ENCODE measurements at regions not wholly inside any gene's neighbourhood (a gene's known extent, or its start where the extent isn't known, plus 50 kb on each side); places are given as distances from the start of the nearest gene placed in this dataset.
"Not testable (repeated sequence)": the region's sequence is repeated elsewhere in the genome, so short reads cannot be mapped to it uniquely, and the experiment has no call there.

GRCh38 chr19:28614634-28615545 is 598.1 kb downstream of the UQCRFS1 start:
- no peak for DNase-seq

- DNase-seq: no peak
Measured at GRCh38 chr19:28612275-28612769, 600.6 kb downstream of the UQCRFS1 start.

DNA sequence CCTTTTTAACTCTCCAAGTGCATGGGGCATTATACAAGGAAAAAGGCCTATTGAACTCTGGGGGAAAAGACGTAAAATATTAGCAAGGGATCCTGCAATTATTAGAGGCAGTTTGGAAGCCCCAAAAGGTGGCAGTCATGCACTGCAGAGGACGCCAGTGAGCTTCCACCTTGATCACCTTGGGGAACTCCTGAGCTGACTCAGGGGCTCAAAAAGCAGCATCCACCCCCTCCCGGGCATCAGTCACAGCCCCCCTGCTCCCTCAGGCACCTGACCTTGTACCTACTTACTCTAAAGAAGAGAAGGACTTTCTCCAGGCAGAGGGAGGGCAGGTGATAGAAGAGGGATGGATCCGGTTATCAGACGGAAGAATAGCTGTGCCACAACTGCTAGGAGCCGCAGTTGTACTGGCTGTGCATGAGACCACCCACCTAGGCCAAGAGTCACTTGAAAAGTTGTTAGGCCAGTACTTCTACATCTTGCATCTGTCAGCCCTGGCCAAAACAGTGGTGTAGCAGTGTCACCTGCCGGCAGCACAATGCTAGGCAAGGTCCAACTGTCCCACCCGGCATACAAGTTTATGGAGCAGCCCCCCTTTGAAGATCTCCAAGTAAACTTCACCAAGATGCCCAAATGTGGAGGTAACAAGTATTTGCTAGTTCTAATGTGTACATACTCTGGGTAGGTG is 601.6 kb downstream of the UQCRFS1 start:
- DNase-seq: not testable (repeated sequence)

GRCh38 chr19:28610731-28611130 is 602.2 kb downstream of the UQCRFS1 start:
- no peak for DNase-seq

- DNase-seq: no peak
Measured at GRCh38 chr19:28609944-28610343, 603.0 kb downstream of the UQCRFS1 start.

GRCh38 chr19:28609091-28609755 is 603.7 kb downstream of the UQCRFS1 start:
- no peak for DNase-seq

- no peak for DNase-seq
Measured at GRCh38 chr19:28608292-28608691, 604.7 kb downstream of the UQCRFS1 start.

DNA sequence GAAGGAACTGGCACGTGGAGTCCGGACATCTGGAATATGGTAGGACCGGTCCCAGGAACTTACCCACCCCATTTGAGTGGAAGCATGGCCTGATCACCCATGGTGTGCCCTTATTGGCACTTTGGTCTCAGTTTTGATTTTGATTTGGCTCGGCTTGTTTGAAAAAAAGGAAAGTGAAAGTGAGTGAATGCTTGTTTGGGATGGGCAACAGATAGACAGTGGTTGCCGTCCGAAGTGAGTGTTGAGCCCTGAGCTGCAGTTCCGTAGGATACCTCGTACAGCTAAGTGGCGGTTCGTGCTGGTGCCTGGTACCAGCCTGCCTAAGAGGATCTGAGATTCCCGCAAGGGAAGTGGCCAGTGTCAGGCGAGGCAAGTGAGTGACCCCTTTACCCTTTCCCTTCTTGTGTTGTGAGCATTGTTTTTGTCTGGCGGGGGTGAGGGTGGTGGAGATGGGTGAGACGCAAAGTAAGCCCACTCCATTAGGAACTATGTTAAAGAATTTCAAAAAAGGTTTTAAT is 605.8 kb downstream of the UQCRFS1 start:
- DNase-seq: no peak

GRCh38 chr19:28606269-28607032 is 606.5 kb downstream of the UQCRFS1 start:
- no peak for DNase-seq

DNA sequence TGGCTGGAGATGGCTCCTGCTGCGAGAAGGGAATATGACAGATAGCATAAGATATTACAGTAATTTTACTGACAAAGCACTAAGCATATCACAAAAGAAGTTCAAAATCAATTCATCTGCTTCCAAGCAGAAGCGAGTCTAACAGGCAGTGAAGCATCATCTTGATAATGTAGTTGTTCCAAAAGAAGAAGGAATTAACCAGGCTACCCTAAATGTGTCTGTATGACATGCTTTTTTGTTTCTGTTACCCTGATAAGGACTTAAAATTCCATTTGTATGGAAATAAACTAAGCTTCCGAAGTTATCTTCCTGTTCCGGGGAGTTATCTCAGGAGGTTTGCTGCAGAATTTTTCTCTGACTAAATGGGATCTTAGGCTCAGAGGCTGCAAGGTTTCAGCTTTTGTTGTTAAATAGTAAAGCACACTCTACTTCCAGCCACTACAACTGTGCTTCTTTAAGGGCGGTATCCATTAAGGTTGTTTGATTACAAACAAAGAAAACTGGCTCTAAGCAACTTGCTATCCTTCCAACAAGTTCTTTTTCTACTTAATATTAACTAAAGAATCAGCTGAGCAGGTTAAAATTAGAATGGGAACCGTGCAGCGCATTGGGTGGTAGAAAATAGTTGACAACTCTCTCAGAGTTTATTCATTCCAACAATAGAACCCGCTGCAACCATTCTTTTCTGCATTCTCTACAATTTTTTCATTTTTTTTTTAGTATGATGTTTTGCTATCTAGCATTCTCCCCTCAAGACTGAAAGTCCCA is 607.3 kb downstream of the UQCRFS1 start:
- no peak for DNase-seq

GRCh38 chr19:28603453-28603852 is 609.5 kb downstream of the UQCRFS1 start:
- no peak for DNase-seq

- DNase-seq: no peak
Measured at GRCh38 chr19:28602675-28603298, 610.2 kb downstream of the UQCRFS1 start.

DNA sequence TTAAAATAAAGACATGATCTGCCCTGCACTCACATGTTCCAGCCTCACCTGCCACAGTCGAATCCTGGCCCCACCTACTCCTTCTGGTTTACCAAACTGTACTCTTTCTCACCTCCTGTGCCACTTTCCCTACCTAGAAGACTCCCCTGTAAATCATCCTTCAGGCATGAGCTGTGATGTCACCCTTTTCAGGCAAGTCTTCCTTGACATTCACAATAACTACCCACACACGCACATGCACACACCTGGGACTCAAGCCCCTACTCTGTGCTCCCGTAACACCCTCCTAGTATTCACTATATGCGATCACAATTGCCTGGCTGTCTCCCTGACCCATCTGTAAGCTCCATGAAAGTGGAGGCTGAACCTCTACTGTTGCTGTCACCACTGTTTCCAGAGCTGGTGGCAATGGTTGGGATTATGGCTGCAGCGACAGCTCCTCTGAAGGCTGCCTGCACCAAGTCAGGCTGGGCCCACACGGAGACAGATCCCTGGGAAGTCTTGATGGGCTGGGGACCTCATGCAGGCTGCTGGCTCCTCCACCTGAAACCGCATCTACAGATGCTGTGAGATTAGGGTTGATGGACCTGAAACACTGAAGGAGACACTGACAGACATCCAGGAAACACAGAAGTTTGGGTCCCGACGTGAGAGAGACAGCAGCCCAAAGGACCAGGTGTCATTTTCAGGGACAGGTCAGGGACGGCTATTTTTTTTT is 611.1 kb downstream of the UQCRFS1 start:
- DNase-seq: no peak

DNA sequence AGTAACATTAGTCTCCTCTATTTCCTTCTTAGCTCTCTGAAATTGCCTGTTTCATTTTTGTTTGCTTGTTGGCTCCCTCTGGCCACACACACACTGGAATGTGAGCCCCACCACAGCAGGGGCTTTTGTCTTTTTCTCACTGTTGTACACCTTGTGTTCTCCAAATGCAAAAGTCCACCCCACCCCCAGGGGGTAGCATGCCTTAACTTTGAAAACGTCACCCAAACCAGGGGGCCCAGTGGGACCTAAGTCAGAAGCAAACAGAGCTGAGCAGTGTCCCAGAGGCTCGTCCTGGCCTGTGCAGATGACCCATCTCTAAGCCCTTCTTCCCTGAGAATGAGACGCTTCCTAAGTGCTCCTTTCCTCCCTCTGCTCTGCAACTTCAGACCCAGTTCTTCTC is 614.1 kb downstream of the UQCRFS1 start:
- DNase-seq: no peak

DNA sequence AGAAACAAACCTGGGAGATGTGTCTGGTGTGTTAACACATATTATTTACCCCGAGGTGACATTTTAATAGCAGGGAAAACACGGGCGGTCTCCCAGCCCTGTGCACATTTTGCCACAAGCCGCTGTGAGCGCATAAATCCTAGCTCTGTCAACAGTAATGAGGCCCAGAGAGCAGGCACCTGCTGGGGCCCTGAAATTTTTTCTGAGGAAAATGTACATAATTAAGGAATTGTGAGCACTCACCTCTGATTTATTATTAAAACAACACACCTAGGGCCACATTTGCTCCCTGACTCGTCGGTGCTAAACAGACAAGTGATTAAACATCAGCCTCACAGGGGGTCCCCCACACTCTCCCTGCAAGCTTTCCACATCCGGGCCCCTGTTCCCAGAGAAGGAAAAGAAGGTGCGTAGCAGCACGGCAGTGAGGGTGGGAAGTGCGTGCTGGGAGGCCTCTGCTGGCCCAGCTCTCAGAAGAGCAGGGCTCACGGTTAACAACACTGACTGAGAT is 616.3 kb downstream of the UQCRFS1 start:
- DNase-seq: no peak

DNA sequence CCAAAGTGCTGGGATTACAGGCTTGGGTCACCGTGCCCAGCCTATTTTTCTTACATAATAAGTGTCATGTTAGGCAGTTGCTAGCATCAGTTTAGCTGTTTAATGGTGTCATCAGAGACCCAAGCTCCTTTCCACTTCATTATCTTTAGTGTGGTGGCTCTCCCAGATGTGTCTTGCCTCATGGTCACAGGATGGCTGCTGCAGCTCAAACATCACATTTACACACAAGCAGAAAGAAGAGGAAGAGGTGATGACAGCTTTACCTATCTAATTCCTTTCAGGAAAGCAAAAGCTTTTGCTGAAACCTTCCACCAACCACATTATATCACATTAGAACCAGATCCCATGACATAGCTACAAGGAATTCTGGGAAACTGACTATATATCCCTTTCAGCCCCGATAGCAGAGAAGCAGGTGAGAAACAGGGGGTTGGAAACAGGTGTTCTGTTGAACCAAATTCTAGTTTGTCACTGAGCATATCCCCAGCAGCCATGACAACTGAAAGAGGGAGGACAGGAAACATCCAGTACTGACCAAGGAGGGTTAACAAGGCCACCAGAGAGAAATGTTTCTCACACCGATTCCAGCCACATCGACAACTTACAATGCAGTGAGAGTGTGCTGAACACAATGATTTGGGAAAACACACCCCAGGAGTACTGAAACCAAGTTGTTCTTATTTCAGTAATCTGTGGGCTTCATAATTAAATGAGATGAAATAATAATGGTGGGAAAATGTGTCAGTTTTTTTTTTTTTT is 617.0 kb downstream of the UQCRFS1 start:
- DNase-seq: no peak

GRCh38 chr19:28594737-28595136 is 618.2 kb downstream of the UQCRFS1 start:
- no peak for DNase-seq

DNA sequence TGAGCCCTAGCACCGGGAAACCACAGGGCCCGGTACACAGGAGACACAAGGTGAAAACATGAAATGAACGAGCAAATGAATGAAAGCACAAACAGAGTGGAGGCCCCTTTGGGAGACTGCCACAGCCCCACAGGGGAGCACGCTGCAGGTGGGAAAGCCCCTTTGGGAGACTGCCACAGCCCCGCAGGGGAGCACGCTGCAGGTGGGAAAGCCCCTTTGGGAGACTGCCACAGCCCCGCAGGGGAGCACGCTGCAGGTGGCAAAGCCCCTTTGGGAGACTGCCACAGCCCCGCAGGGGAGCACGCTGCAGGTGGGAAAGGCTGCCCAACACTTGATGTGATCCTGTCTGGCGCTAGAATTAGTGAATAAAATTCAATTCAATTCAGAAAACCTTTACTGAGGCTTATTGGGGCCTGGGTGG is 623.0 kb downstream of the UQCRFS1 start:
- not testable (repeated sequence) for DNase-seq

DNA sequence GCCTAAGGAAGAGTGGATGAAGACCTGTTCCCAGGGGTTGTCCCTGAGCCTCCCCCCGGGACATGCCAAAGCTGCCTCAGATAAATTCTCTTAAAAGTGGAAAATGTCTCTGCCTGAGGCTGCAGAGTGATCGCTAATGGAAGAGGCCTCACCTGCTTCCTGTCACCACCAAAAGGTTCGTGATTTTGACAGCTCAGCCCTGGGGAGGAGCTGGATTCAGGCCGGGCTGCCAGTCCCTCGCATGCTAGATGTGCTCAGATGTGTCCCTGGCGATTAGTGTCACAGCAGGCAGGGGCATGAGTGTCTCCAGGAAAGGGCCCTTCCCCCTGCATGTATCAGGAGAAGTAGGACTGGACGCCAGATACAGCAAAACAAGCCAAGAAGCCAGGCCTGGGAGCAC is 626.5 kb downstream of the UQCRFS1 start:
- DNase-seq: no peak

Measured in hematopoietic multipotent progenitor cell treated with erythropoietin and hydrocortisone succinate and interleukin-3 and kit ligand, for 6 days (in vitro differentiated cells).